ENCODE measurements at regions not wholly inside any gene's neighbourhood (a gene's known extent, or its start where the extent isn't known, plus 50 kb on each side); places are given as distances from the start of the nearest gene placed in this dataset.
A peak's percentile ranks its signal among the peaks of the same experiment; 100 is the strongest.

DNA sequence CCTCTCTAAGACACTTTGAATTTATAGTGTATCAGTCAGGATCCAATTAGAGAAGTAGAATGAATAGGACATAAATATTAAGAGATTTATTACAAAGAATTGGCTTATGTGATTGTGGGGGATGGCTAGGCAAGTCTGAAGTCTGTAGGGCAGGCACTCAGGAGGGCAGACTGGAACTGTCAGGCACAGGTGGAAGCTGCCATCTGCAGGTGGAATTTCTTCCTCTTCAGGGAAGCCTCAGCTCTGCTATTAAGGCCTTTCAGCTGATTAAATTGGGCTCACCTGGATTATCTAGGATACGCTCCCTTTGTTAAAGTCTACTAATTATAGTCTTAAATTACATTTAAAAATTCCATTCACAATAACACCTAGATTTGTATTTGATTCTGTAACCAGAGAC, 92.0 kb upstream of the HAO2 start:
- Histone ChIP-seq H3K36me3 (ENCODE audit: control insufficient read depth in 2 of 3, insufficient read depth in 3 of 3, low read length in 3 of 3) (no peaks in the 10 kb centered on the region), H3K9ac (ENCODE audit: low read length in 3 of 3) (no peak overlapping the region), H3K4me3 (ENCODE audit: low read length in 3 of 3) (no peak overlapping the region), H3K9me3 (ENCODE audit: control insufficient read depth in 2 of 3, insufficient read depth in 1 of 3, low read length in 3 of 3) (no peaks in the 10 kb centered on the region), H3K27me3 (ENCODE audit: control insufficient read depth, insufficient read depth, low read length) (no peaks in the 10 kb centered on the region), H3K27ac (ENCODE audit: low read depth in 2 of 2, low read length in 2 of 2) (no peak overlapping the region), H3K4me1 (ENCODE audit: control insufficient read depth in 2 of 3, insufficient read depth in 2 of 3, low read depth in 1 of 3, low read length in 3 of 3) (no peaks in the 10 kb centered on the region)
- no peak for TF ChIP-seq CTCF (IDR thresholded peaks at IDR 0.05; ENCODE audit: borderline replicate concordance, extremely low read depth, insufficient read depth)
- intact Hi-C loops (cut with DNase I), result no loop called here
- DNase-seq (peak in 2 of 5 donors; percentile 25 to 44), FAIRE-seq (no peak)

DNA sequence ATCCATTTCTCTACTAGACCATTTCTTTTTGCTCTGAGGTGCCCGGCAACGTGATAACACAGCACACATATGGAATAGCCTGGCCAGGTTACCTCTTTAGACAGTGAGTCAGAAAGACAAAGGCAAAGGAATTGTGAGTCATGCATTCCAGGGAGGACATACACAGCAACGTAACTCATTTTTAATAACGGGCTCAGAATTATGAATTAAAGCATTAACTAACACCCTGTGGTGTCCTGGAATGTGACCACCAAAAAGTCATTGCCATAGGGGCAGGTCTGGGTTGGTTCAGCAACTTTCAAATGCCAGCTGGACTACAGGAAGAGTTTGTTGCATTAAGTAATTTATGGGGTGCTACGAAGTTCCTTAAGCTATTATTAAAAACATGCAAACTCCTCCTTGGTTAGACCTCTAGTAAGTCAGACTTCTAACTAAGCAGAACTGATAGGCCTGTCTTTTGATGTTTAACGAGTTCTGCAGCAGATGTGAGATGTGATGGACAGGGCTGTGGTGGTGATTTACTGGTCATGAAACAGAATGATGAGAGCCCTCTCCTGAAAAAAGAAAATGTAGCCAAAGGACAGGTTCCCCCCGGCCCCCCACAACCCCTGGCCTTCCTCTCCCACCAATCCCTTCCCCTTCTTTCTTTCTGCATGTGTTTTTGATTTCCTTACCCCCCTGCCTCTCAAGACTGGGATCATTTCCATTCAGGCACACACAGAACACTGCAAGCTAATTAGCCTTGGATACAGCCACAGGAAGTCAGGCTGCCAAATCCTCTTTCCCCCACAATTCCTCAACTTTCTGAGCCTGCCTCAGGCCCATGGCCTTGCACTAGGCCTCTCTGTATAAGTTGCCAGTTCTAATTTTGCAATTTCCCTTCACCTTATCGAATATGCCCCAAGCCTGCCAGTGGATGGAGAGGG, 88.9 kb upstream of the HAO2 start:
- no peaks in the 10 kb centered on the region for H3K27me3 ChIP-seq (ENCODE audit: control insufficient read depth, insufficient read depth, low read length)
- H3K27ac ChIP-seq (ENCODE audit: low read depth in 2 of 2, low read length in 2 of 2), result no peak overlapping the region
- H3K9ac ChIP-seq (ENCODE audit: low read length in 3 of 3), result no peak overlapping the region
- DNase-seq (no peak), FAIRE-seq (no peak)
- H3K4me3 ChIP-seq (ENCODE audit: low read length in 3 of 3), result no peak overlapping the region
- H3K4me1 ChIP-seq (ENCODE audit: control insufficient read depth in 2 of 3, insufficient read depth in 2 of 3, low read depth in 1 of 3, low read length in 3 of 3), result no peaks in the 10 kb centered on the region
- no peaks in the 10 kb centered on the region for H3K9me3 ChIP-seq (ENCODE audit: control insufficient read depth in 2 of 3, insufficient read depth in 1 of 3, low read length in 3 of 3)
- H3K36me3 ChIP-seq (ENCODE audit: control insufficient read depth in 2 of 3, insufficient read depth in 3 of 3, low read length in 3 of 3), result no peaks in the 10 kb centered on the region
- intact Hi-C loops (cut with DNase I), result no loop called here
- no peak for TF ChIP-seq CTCF (IDR thresholded peaks at IDR 0.05; ENCODE audit: borderline replicate concordance, extremely low read depth, insufficient read depth)

DNA sequence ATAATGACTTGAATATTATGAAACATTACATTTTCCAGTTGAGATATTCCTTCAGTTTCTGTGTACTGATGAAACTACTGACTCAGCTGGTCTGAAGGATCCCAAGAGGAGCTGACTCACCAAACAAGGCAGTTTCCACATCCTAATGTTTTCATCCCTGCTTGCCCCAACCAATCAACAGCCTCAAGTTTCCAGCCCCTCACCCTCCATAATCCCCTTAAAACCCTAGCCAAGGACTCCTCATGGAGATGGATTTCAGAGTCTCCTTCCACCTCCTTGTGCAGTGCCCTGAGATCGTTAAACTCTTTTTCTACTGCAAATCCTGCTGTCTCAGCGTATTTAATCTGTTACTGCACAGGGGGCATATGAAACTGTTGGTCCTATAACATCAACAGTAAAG, 83.1 kb upstream of the HAO2 start:
- FAIRE-seq (no peak), DNase-seq (no peak)
- TF ChIP-seq CTCF (IDR thresholded peaks at IDR 0.05; ENCODE audit: borderline replicate concordance, extremely low read depth, insufficient read depth), result no peak
- intact Hi-C loops (cut with DNase I), result no loop called here
- H3K27me3 ChIP-seq (ENCODE audit: control insufficient read depth, insufficient read depth, low read length), result no peaks in the 10 kb centered on the region
- no peaks in the 10 kb centered on the region for H3K9me3 ChIP-seq (ENCODE audit: control insufficient read depth in 2 of 3, insufficient read depth in 1 of 3, low read length in 3 of 3)
- H3K9ac ChIP-seq (ENCODE audit: low read length in 3 of 3), result no peak overlapping the region
- H3K27ac ChIP-seq (ENCODE audit: low read depth in 2 of 2, low read length in 2 of 2), result no peak overlapping the region
- H3K4me1 ChIP-seq (ENCODE audit: control insufficient read depth in 2 of 3, insufficient read depth in 2 of 3, low read depth in 1 of 3, low read length in 3 of 3), result no peaks in the 10 kb centered on the region
- H3K4me3 ChIP-seq (ENCODE audit: low read length in 3 of 3), result no peak overlapping the region
- H3K36me3 ChIP-seq (ENCODE audit: control insufficient read depth in 2 of 3, insufficient read depth in 3 of 3, low read length in 3 of 3), result no peaks in the 10 kb centered on the region
